Coronary artery (tissue), 2 donors: ENCODE measurements at regions not wholly inside any gene's neighbourhood (a gene's known extent, or its start where the extent isn't known, plus 50 kb on each side); places are given as distances from the start of the nearest gene placed in this dataset.

ENCODE experiments used
- DNase-seq: peaks from one replicate; pipeline ENCODE4 v3.0.0-alpha.2; 2017; ENCODE audit warnings: low spot score
- H3K27ac ChIP-seq, 2 donors: fragments of 200-600 bp; sonication (generic); one replicate each; pipeline ENCODE4 v1.5.1; 2016 to 2019
- H3K4me3 ChIP-seq: fragments of 200-600 bp; sonication (generic); 2 replicates; pipeline ENCODE4 v1.5.1; 2016; ENCODE audit warnings: mild to moderate bottlenecking, moderate library complexity
- CTCF ChIP-seq: fragments of 200-600 bp; sonication (generic); IDR thresholded peaks from one replicate; pipeline ENCODE4 v1.5.1; 2019; ENCODE audit warnings: antibody characterized with exemption

DNA sequence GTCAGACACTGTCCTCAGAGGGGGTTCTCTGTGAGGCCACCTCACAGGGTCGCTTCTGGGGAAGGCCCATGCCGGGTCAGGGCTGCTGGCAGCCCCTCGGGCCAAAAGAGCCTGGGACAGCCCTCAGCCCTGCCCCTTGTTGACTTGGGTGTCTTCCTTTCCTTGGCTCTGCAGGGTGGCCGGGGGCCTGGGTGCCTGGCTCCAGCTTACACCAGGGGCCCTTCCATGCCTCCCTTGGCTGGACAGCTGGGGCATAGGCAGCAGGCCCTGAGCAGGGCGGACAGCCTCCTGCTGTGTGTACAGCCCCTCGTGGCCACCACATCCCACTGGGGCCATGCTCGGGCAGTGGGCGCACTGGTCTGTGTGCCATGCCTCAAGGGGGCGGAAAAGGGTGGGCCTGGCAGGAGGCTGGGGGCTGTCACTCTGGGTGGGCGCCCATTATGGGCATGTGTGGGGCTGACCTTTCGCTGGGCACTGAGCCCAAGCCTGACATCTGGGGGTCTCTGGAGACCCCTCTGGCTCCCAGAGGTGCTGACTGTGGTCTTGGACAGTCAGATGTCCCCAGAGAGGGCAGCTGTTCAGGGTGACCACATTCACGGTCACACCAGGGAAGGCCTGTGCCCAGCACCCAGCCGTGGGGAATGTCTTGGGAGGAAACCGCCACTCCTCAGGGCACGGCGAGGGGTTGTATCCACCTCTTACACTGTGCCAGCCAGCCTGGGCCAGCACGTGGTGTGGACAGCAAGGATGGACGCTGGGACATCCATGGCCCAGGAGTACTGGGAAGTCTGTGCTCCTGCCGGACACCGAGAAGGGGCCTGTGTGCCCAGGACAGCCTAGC, 313.3 kb downstream of the TMEM121 start:
- DNase-seq: peak; percentile 26
- TF ChIP-seq CTCF: no peak
- Histone ChIP-seq H3K4me3 (no peak overlapping the region), H3K27ac (no peak overlapping the region)

GRCh38 chr14:105840266-105841021, 314.1 kb downstream of the TMEM121 start:
- Histone ChIP-seq H3K27ac (no peak overlapping the region), H3K4me3 (no peak overlapping the region)
- DNase-seq: peak; percentile 52
- no peak for TF ChIP-seq CTCF

- TF ChIP-seq CTCF: no peak
- DNase-seq: peak; percentile 67
- Histone ChIP-seq H3K27ac (no peak overlapping the region), H3K4me3 (no peak overlapping the region)
Observed at GRCh38 chr14:105841022-105842009, 314.9 kb downstream of the TMEM121 start.

- DNase-seq: peak; percentile 36
- TF ChIP-seq CTCF: no peak
- no peak overlapping the region for H3K4me3 ChIP-seq
- H3K27ac ChIP-seq: no peak overlapping the region
Observed at GRCh38 chr14:105842105-105842504, 315.7 kb downstream of the TMEM121 start.

DNA sequence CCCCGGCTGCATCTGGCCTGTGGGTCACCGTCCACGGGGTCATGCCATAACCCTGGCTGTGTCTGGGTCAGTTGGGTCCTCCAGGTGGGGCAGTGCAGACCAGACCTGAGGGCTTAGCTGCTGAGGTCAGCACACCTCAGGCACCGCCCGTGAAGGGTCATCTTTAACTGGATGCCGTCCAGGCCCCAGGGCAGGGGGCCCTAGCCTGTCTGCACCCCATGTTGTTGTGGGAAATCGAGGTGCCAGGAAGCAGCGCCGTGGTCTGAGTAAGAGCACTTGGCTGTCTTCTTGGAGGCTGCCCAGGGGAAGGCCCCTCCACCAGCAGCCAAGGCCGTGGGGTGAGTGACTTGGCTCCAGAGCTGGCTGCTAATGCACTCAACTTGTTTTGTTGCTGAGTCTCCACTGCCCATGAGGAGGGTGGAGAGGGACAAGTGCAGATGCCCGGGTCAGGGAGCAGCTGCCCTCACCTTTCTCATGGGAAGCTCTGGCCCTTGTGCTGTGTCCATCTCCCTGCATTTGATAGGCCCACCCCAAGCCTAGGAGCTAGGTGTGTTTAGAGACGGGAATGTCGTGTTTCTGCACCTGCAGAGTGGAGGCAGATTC, 317.2 kb downstream of the TMEM121 start:
- DNase-seq: no peak
- no peak for TF ChIP-seq CTCF
- H3K4me3 ChIP-seq: no peak overlapping the region
- no peak overlapping the region for H3K27ac ChIP-seq

DNA sequence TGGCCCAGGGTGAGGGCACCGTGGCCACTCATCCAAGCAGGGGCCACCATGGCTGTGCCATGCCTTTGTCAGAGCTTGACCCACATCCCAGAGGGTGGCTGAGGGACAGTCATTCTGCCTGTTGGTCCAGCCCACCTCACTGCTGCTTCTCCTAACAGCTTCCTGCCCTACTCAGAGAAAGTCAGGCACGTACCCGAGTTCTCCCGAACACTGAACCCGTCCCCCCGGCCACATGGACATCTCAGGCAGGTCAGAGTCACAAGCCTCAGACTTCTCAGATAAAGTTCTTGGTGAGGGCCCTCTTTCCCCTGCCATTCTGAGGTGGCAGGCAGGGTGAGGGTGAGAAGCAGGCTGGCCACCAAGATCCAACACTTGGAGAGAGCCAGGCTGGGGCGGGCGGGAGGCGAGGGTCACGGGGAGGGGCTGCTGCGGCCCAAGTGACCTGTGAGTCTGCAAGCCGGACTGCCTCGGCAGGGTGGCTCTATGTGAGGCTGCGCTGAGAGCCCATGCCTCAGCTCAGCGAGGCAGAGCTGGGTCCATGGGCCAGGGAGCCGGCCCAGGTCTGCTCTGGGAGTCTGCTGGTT, 317.8 kb downstream of the TMEM121 start:
- peak; percentile 64 for DNase-seq
- Histone ChIP-seq H3K4me3 (no peak overlapping the region), H3K27ac (no peak overlapping the region)
- no peak for TF ChIP-seq CTCF
